Gastroesophageal sphincter (tissue), 4 donors: ENCODE measurements at regions not wholly inside any gene's neighbourhood (a gene's known extent, or its start where the extent isn't known, plus 50 kb on each side); places are given as distances from the start of the nearest gene placed in this dataset.

Source experiments
- ATAC-seq: fragments of 150-250 bp; one replicate; pipeline ENCODE4 v1.9.1; 2016; ENCODE audit warnings: mild to moderate bottlenecking, moderate library complexity
- H3K27ac ChIP-seq, 4 donors: fragments of 200-600 bp; sonication (generic) in 3 of 4; 1 replicate in 3 of 4; 2 replicates in 1 of 4; pipeline ENCODE4 v1.5.1; 2016 to 2019
- H3K27me3 ChIP-seq: fragments of 200-600 bp; sonication (generic); one replicate; pipeline ENCODE4 v1.5.1; 2019
- H3K36me3 ChIP-seq, 2 donors: fragments of 200-600 bp; sonication (generic); one replicate each; pipeline ENCODE4 v1.5.1; 2019; ENCODE audit warnings: control low read depth in 1 of 2
- H3K4me1 ChIP-seq, 3 donors: fragments of 200-600 bp; sonication (generic); 1 replicate in 2 of 3; 2 replicates in 1 of 3; pipeline ENCODE4 v1.5.1; 2016 to 2019; ENCODE audit warnings: control low read depth in 2 of 3
- H3K4me3 ChIP-seq, 2 donors: fragments of 200-600 bp; sonication (generic); one replicate each; pipeline ENCODE4 v1.5.1; 2019; ENCODE audit warnings: mild to moderate bottlenecking in 1 of 2, moderate library complexity in 1 of 2
- H3K9me3 ChIP-seq, 3 donors: fragments of 200-600 bp; sonication (generic); one replicate each; pipeline ENCODE4 v1.5.1; 2017 to 2019; ENCODE audit warnings: control low read depth in 2 of 3
- EP300 ChIP-seq: sonication (generic); formaldehyde crosslinking; IDR thresholded peaks from one replicate; pipeline ENCODE4 v1.6.1; 2017; ENCODE audit warnings: antibody characterized with exemption, mild to moderate bottlenecking
- POLR2A ChIP-seq, 2 donors: fragments of 450-650 bp; IDR thresholded peaks; one replicate each; pipeline ENCODE4 v1.6.1; 2017; ENCODE audit warnings: antibody characterized with exemption in 2 of 2, mild to moderate bottlenecking in 2 of 2, moderate library complexity in 1 of 2
- POLR2AphosphoS5 ChIP-seq: sonication (generic); formaldehyde crosslinking; IDR thresholded peaks from one replicate; pipeline ENCODE4 v1.6.1; 2017; ENCODE audit warnings: antibody characterized with exemption
- WGBS, 2 donors: methylation state at CpG; one replicate each; pipeline ENCODE4 v1.1.5; 2018; ENCODE audit warnings: low coverage in 1 of 2; 5-methylcytosine and 5-hydroxymethylcytosine counted together
- TF ChIP-seq, protein P1 (sequence below), 4 experiments: fragments of 200-600 bp in 2 of 4; fragments of 450-650 bp in 2 of 4; sonication (generic) in 1 of 4; IDR thresholded peaks; one replicate each; pipeline ENCODE4 v1.5.1; 2017 to 2019; ENCODE audit warnings: antibody characterized with exemption in 4 of 4, mild to moderate bottlenecking in 2 of 4, moderate library complexity in 2 of 4

DNA sequence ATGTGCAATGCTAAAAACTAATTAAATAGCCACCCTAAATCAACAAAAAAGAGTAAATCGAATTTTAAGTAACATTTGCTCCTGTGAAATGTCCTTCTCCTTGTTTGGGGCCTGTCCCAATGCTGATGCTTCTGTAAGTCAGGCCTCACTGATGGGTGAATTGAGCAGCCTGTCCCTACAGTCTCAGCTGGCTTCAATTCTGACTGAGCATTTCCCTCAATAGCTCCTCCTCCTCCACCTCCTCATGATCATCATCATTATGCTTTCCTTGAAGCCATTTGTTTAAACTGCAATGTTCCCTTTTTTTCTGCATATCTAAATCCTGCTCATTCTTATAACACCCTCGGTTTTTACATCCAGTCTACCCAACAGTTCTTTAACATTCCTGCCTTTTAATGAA is 137.2 kb upstream of the CELF4 start:
- no peak for ATAC-seq
- no peak overlapping the region for H3K4me3 ChIP-seq
- no peak overlapping the region for H3K27ac ChIP-seq
- WGBS, 2 donors: 75 to 100% methylated on average over 1 to 2 of the region's 2 CpGs
- TF ChIP-seq EP300 (no peak), POLR2A (IDR thresholded peaks at IDR 0.05) (no peak), POLR2AphosphoS5 (no peak)
- TF ChIP-seq, protein P1, sequence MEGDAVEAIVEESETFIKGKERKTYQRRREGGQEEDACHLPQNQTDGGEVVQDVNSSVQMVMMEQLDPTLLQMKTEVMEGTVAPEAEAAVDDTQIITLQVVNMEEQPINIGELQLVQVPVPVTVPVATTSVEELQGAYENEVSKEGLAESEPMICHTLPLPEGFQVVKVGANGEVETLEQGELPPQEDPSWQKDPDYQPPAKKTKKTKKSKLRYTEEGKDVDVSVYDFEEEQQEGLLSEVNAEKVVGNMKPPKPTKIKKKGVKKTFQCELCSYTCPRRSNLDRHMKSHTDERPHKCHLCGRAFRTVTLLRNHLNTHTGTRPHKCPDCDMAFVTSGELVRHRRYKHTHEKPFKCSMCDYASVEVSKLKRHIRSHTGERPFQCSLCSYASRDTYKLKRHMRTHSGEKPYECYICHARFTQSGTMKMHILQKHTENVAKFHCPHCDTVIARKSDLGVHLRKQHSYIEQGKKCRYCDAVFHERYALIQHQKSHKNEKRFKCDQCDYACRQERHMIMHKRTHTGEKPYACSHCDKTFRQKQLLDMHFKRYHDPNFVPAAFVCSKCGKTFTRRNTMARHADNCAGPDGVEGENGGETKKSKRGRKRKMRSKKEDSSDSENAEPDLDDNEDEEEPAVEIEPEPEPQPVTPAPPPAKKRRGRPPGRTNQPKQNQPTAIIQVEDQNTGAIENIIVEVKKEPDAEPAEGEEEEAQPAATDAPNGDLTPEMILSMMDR (IDR thresholded peaks at IDR 0.05): no peak
- H3K36me3 ChIP-seq: no peaks in the 10 kb centered on the region
- no peaks in the 10 kb centered on the region for H3K4me1 ChIP-seq
- no peaks in the 10 kb centered on the region for H3K27me3 ChIP-seq
- no peaks in the 10 kb centered on the region for H3K9me3 ChIP-seq

DNA sequence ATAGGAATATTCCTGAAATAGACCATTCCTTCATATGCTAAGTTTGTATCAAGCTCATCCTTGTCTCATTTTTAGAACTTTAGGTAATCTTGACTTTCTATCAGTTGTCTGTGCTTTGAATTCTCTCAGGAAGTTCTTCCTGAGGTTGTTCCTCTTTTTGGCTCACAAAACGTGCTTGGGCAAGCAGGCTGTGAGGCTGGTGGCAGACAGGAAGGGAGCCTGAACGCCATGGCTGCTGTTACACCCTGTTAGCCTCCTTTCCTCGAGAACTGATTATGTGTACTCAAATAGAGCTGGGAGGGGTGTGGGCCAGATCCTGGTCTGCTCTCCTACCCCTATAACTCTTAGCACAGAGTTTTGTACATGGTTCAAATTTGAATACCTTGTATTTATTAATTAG is 136.4 kb upstream of the CELF4 start:
- Histone ChIP-seq H3K4me3 (no peak overlapping the region), H3K27me3 (no peaks in the 10 kb centered on the region), H3K36me3 (no peaks in the 10 kb centered on the region), H3K4me1 (no peaks in the 10 kb centered on the region), H3K9me3 (no peaks in the 10 kb centered on the region), H3K27ac (no peak overlapping the region)
- TF ChIP-seq POLR2AphosphoS5: no peak
- TF ChIP-seq, protein P1 (IDR thresholded peaks at IDR 0.05): no peak
- no peak for TF ChIP-seq POLR2A (IDR thresholded peaks at IDR 0.05)
- no peak for TF ChIP-seq EP300
- 75% methylated on average over 3 of the region's 3 CpGs; no CpG with 5 or more reads in 1 of the 2 donors for WGBS, 2 donors
- no peak for ATAC-seq

DNA sequence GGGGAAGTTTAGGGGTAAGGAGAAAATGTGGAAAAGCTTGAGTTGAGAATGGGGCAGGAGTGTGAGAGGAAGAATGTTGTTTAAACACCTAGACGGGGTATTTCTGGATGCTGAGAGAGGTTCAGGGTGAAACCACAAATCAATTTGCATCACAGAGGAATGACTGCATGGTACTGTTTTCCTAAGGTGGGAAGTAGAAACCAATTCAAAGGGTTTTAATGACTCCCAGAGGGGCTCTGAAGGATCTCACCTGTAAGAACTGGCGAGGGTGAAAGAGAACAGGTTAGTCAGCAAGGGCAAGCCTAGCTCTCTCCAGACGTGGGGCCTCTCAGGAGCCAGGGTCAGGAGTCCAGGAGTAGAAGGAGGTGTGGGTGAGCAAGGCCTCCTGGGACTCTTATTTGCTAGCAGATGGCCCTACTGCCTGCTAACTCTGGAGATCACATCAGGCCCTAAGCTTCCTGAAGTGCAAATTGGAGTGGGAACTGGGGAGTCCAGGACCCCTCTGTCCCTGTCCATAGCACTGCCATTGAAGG is 133.0 kb upstream of the CELF4 start:
- H3K4me1 ChIP-seq: no peaks in the 10 kb centered on the region

DNA sequence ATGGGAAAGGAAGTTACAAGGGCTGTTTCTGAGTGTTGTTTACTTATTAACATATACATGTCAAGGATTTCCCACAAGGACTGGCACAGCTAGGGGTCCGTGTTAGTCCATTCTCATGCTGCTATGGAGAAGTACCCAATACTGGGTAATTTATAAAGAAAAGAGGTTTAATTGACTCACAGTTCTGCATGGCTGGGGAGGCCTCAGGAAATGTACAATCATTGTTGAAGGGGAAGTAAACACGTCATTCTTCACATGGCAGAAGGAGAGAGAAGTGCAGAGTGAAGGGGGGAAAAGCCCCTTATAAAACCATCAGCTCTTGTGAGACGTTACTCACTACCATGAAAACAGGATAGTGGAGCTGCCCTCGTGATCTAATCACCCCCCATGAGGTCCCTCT is 128.9 kb upstream of the CELF4 start:
- Histone ChIP-seq H3K4me3 (no peak overlapping the region), H3K27ac (no peak overlapping the region), H3K36me3 (no peaks in the 10 kb centered on the region), H3K27me3 (no peaks in the 10 kb centered on the region), H3K4me1 (no peaks in the 10 kb centered on the region), H3K9me3 (no peaks in the 10 kb centered on the region)
- no peak for TF ChIP-seq POLR2A (IDR thresholded peaks at IDR 0.05)
- TF ChIP-seq, protein P1 (IDR thresholded peaks at IDR 0.05): no peak
- TF ChIP-seq POLR2AphosphoS5: no peak
- TF ChIP-seq EP300: no peak
- no peak for ATAC-seq
- 38% methylated on average over 4 of the region's 4 CpGs; no CpG with 5 or more reads in 1 of the 2 donors for WGBS, 2 donors

More for the DNA sequence above, 133.0 kb upstream of the CELF4 start:
- Histone ChIP-seq H3K36me3 (no peaks in the 10 kb centered on the region), H3K27me3 (no peaks in the 10 kb centered on the region), H3K4me3 (no peak overlapping the region), H3K27ac (no peak overlapping the region), H3K9me3 (no peaks in the 10 kb centered on the region)
- no peak for TF ChIP-seq POLR2A (IDR thresholded peaks at IDR 0.05)
- no peak for TF ChIP-seq POLR2AphosphoS5
- TF ChIP-seq EP300: no peak
- TF ChIP-seq, protein P1 (IDR thresholded peaks at IDR 0.05): no peak
- no peak for ATAC-seq
- WGBS, 2 donors: 20 to 43% methylated on average over 3 of the region's 3 CpGs

DNA sequence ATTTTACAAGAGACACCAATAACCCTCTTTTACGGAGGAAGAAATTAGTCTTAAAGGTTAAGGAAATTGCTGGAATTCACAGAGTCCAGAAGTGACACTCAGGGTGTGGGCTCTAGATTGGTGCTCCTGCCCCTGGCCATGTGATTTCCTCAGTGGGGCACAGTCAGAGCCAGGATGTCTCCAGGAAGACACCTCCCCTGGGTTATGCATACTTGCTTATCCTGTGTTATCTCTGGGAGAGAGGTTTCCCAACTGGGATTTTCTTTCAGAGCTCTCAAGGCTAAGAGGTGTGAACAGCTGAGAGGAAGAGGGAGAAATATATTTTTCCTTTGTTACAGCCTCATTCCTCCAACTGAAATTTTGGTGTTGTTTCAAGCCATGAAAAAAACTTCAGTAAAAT is 125.6 kb upstream of the CELF4 start:
- no peak for ATAC-seq
- H3K27me3 ChIP-seq: no peaks in the 10 kb centered on the region
- H3K4me1 ChIP-seq: no peaks in the 10 kb centered on the region
- H3K27ac ChIP-seq: no peak overlapping the region
- no peak overlapping the region for H3K4me3 ChIP-seq
- 79 to 100% methylated on average over 1 of the region's 1 CpG for WGBS, 2 donors
- H3K9me3 ChIP-seq: no peaks in the 10 kb centered on the region
- no peaks in the 10 kb centered on the region for H3K36me3 ChIP-seq
- TF ChIP-seq POLR2A (IDR thresholded peaks at IDR 0.05) (no peak), EP300 (no peak), POLR2AphosphoS5 (no peak)
- TF ChIP-seq, protein P1 (IDR thresholded peaks at IDR 0.05): no peak
